Astrocyte of the spinal cord (primary cell): ENCODE measurements at regions not wholly inside any gene's neighbourhood (a gene's known extent, or its start where the extent isn't known, plus 50 kb on each side); places are given as distances from the start of the nearest gene placed in this dataset.

Experiments used
- DNase-seq: peaks from one replicate; pipeline ENCODE4 v3.0.0; 2011; ENCODE audit warnings: low read depth, low spot score
- H3K4me3 ChIP-seq: 2 replicates; pipeline ENCODE4 v1.5.1; 2011; ENCODE audit warnings: low read depth, mild to moderate bottlenecking, low read length, moderate library complexity
- CTCF ChIP-seq: IDR thresholded peaks from 2 replicates; pipeline ENCODE4 v1.5.1; 2012; ENCODE audit warnings: low read depth, mild to moderate bottlenecking, low read length, inconsistent platforms
- in situ Hi-C: cut with HindIII; loops from 2 replicates; pipeline ENCODE4 v1.10.0; 2017; ENCODE audit warnings: low sequenced_read_pairs

- H3K4me3 ChIP-seq = no peak overlapping the region
- DNase-seq = no peak
- in situ Hi-C loops = no loop called here
- TF ChIP-seq CTCF = no peak
Measured at GRCh38 chr14:56371737-56372136, 207.9 kb upstream of the TMEM260 start.

GRCh38 chr14:56374421-56374820 lies 205.2 kb upstream of the TMEM260 start:
- TF ChIP-seq CTCF = no peak
- in situ Hi-C loops = no loop called here
- DNase-seq = no peak
- no peak overlapping the region for H3K4me3 ChIP-seq

- in situ Hi-C loops = no loop called here
- TF ChIP-seq CTCF = no peak
- no peak for DNase-seq
Measured at GRCh38 chr14:56378046-56378445, 201.6 kb upstream of the TMEM260 start.

GRCh38 chr14:56378475-56378877 lies 201.1 kb upstream of the TMEM260 start:
- peak; percentile 53 for DNase-seq
- no peak for TF ChIP-seq CTCF
- H3K4me3 ChIP-seq = no peak overlapping the region
- in situ Hi-C loops = no loop called here

More at GRCh38 chr14:56378046-56378445, 201.6 kb upstream of the TMEM260 start:
- no peak overlapping the region for H3K4me3 ChIP-seq

GRCh38 chr14:56379956-56380355 lies 199.6 kb upstream of the TMEM260 start:
- DNase-seq = peak; percentile 20
- TF ChIP-seq CTCF = no peak
- no peak overlapping the region for H3K4me3 ChIP-seq
- in situ Hi-C loops = no loop called here

DNA sequence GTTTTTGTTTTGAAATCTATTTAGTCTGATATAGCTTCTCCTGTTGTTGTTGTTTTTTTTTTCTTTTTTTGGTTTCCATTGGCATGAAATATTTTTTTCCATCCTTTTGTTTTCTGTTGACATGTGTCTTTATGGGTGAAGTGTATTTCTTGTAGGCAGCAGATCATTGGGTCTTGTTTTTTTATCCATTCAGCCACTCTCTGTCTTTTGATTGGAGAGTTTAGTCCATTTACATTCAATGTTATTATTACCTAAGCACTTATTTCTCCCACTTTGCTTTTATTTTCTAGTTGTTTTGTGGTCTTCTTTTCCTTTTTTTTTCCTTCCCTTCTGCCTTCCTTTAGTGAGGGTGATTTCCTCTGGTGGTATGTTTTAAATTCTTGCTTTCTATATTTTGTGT lies 193.6 kb upstream of the TMEM260 start:
- in situ Hi-C loops = no loop called here
- DNase-seq = no peak
- no peak overlapping the region for H3K4me3 ChIP-seq
- TF ChIP-seq CTCF = no peak

- TF ChIP-seq CTCF = no peak
- DNase-seq = no peak
- H3K4me3 ChIP-seq = no peak overlapping the region
- in situ Hi-C loops = no loop called here
Measured at GRCh38 chr14:56390859-56391258, 188.7 kb upstream of the TMEM260 start.
